GM18873 (cell line): ENCODE measurements at regions not wholly inside any gene's neighbourhood (a gene's known extent, or its start where the extent isn't known, plus 50 kb on each side); places are given as distances from the start of the nearest gene placed in this dataset.
"Not testable (repeated sequence)": the region's sequence is repeated elsewhere in the genome, so short reads cannot be mapped to it uniquely, and the experiment has no call there.

Experiments used
- ATAC-seq: cut with Tn5 transposase; IDR thresholded peaks from one replicate; pipeline ENCODE4 v1.9.1; 2021; ENCODE audit warnings: mild to moderate bottlenecking, moderate library complexity, moderate number of reproducible peaks; ENCODE audit not compliant: unreplicated experiment, low FRiP score

DNA sequence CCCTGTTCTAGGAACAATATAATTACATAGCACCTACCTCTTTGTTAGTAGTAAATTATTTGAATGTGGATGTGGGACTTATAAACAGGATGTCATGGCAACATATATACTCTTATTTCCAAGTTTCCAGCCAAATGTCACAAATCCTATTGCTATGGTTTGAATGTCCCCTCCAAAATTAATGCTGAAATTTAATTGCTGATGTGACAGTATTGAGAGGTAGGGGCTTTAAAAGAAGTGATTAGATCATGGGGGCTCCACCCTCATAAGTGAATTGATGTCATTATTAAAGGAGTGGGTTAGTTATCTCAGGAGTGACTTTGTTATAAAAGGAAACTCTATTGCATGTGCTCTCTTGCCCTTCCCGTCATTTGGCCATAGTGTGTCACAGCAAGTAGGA lies 164.2 kb upstream of the ATF7IP start:
- ATAC-seq: no peak

DNA sequence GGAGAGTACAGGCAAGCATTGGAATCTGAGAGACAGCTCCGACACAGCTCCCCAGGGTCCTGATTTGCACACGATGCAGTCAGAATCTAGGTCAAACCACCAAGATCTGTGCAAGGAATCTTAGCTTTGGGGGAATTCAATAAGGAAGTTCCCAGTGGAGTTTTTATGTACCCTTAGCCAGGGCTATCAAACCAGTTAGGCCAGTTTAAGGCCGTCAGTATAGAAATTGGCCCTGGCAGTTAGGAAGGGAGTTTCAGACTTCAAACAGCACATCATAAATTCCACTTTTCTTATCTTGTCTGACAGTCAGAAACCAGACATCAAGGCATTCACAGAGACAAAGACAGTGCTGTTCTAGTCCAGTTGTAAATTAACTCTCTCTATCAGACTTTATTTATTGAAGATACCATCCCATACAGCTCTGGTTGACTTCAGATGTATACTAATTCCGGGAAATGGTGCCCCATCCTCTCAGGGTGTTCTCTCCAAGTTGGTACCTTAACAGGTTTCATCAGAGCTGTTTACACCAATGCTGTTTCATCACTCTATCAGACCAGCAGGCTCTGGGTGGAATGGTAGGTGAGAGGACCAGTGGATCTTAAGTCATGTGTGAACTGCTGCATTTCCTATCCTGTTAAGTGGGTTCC lies 157.5 kb upstream of the ATF7IP start:
- ATAC-seq: no peak

DNA sequence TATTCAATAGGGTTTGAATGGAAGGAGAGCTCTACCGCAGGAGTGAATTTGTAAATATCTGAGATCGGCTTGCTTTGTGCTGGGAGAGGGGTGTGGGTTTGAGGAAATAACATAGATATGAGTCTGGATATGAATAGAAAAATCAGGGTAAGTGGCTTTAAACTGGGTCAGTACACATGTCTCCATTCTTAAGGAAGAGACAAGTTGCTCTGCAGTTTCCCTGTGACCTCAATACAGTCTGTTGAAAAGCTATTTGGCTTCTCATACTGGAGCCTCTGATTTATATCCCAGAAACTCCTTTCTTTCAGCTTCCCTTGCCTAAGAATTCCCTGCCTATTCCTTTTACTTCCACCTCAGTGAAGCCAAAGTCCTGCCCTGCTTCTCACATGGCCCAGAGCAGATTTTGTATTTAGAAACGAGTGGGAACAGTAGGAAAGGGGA lies 153.5 kb upstream of the ATF7IP start:
- ATAC-seq: no peak

DNA sequence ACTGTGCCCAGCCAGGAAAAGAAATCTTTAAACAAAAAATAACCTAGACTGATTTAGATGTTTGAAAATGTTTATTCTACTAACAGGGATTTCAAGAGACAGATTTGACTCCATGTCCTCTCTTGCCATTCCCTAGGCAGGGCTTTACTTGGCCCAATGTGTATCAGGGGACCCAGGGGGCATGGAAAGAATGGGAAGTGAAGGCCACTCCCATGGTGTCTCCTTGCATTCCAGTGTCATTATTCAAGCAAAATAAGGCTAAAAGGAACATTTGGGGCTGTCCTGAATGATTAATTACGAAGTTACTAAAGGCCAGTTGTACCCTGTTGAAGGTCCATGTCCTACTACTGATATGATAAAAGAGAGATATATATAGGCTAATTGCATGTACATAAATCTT lies 151.9 kb upstream of the ATF7IP start:
- no peak for ATAC-seq

DNA sequence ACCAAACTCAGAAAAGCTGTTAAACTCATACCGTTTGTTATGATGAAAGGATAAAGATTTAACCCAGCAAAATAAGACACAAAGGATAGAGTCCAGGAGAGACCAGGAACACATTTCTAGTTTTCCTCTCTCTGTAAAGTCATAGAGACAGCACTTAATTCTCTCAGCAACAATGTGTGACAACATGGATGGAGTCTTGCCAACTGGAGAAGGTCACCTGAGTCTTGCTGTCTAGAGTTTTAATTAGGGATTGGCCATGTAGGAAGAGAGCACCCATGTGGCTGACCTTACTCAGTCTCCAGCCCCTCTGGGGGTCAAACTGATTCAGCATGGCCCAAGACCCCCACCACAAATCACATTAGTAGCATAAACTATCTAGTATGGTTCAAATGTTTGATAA lies 151.0 kb upstream of the ATF7IP start:
- ATAC-seq: no peak

DNA sequence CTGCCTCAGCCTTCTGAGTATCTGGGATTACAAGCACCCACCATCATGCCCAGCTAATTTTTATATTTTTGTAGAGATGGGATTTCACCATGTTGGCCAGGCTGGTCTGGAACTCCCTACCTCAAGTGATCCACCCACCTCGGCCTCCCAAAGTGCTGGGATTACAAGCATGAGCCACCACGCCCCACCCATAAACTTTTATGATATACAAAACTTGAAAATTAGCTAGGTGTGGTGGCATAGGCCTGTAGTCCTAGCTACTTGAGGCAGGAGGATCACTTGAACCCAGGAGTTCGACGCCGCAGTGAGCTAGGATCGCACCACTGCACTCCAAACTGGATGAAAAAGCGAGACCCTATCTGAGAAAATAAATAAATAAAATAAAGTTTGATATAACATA lies 149.5 kb upstream of the ATF7IP start:
- ATAC-seq: not testable (repeated sequence)

DNA sequence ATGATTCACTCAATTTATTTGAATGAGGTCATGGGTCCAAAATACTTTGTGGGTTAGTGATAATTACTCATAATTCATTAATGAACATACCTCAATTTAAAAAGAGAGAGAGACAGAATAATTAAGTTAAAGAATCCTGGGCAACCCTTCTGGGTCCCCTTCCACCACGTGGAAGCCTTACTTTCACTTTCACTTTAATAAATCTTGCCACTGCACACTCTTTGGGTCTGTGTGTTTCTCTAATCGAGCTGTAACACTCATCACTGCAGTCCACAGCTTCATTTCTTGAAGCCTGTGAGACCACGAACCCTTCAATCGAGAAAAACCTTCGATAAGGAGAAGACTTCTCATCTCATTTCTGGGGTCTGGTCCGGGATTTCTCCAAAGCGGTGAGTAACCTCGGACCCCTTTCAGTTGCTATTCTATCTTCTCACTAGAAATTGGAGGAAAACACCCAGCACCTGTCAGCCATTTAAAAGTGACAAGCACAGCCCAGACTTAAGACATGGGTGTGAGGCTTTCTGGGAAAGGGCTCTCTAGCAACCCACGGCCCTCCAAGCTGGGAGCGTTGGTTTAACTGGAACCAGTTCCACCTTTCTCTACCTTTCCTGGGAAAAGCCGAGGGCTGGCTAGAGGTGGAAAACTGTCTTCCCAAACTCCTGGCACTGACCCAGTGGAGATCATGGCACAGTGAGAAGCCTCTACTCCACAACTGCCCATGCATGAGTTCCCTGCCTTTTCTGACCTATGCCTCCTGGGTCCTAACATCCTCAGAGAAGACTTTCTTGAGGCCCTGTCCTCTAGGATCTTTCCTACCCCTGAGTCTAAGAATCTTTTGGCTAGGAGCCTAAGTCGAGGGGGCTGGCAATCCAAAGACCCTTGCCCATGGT lies 148.8 kb upstream of the ATF7IP start:
- ATAC-seq: no peak

DNA sequence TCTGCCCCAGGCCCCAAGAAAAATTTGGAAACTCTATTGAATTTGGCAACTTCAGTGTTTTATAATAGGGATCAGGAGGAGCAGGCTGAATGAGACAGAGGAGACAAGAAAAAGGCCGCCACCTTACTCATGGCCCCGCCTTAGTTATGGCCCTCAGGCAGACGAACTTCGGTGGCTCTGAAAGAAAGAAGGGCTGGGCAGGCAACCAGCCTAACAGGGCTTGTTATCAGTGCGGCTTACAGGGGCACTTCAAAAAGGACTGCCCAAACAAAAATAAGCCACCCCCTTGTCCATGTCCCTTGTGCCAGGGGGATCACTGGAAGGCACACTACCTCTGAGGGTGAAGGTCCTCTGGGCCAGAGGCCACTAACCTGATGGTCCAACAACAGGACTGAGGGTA lies 146.3 kb upstream of the ATF7IP start:
- no peak for ATAC-seq

DNA sequence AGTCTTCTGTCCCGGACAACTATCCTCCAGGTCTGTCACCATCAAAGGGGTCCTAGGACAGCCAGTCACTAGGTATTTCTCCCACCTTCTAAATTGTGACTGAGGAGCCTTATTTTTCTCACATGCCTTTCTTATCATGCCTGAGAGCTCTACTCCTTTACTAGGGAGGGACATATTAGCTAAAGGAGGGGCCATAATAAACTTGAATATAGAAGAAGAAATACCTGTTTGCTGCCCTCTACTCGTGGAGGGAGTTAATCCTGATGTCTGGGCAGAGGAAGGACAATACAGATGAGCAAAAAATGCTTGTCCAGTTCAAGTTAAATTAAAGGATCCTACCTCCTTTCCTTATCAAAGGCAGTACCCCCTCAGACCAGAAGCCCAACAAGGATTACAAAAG lies 145.8 kb upstream of the ATF7IP start:
- not testable (repeated sequence) for ATAC-seq

DNA sequence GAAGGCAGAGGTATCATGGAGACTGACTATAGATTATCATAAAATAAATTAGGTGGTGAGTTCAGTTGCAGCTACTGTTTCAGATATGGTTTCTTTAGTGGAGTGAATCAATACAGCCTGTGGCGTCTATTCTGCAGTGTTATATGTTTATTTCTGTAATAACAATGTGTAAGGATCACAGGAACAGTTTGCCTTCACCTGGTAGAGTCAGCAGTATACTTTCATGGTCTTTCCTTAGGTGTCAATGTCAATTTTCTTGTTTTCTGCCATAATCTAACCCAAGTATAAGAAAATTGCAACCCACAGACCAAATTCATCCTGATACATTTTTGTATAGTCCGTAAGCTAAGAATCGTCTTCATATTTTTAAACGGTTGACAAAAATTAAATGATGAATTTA lies 140.4 kb upstream of the ATF7IP start:
- no peak for ATAC-seq

DNA sequence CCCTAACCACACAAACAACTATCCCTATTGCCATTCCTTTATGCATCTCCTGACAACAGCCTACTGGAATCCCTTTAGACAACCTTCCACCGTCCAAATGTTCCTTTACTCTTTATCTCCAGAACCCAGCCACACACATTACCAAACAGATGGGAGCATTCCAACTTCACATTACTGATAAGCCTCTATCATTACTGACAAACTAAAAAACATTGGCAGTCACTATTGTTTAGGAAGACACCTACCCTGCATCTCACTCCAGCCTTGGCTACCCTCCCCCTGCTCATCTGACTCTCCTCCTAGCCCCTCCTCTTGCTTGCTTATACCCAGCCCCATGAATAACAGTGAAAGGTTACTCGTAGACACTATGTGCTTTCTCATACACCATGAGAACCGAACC lies 130.3 kb upstream of the ATF7IP start:
- ATAC-seq: not testable (repeated sequence)

DNA sequence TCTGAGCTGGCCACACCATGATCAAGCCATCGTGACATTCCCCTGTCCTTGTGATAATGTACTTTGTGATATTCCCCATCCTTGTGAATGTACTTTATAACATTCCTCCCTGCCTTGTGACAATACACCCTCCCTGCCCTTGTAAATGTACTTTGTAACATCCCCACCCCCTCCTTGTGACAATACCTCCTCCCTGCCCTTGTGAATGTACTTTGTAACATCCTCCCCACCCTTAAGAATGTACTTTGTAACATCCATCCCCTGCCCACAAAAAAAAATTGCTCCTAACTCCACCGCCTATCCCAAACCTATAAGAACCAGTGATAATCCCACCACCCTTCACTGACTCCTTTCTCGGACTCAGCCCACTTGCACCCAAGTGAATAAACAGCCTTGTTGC lies 128.8 kb upstream of the ATF7IP start:
- ATAC-seq: not testable (repeated sequence)

DNA sequence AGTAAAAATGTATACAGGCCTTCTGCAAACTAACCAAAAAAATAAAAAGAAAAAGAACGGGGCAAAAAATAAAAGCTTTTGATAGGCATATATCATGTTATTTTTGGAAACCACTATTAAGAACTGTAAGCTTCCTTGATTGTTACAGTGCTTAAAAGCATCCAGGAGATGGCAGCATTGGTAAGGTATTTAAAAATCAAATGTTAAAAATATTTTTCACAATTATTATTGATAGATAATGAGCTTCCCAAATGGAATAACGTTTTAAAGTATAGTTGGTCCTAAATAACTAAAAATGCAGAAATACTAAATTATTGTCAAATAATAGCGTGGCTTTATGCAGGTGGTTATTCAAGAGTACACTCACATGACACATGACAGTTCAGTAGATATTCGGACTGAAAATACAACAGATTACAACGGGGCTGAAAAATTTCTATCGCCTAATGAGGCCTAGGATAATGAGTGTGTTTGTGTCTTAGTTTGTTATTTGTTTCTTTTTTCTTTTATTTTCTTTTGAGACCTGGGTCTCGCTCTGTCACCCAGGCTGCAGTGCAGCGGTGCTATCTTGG lies 127.2 kb upstream of the ATF7IP start:
- no peak for ATAC-seq

DNA sequence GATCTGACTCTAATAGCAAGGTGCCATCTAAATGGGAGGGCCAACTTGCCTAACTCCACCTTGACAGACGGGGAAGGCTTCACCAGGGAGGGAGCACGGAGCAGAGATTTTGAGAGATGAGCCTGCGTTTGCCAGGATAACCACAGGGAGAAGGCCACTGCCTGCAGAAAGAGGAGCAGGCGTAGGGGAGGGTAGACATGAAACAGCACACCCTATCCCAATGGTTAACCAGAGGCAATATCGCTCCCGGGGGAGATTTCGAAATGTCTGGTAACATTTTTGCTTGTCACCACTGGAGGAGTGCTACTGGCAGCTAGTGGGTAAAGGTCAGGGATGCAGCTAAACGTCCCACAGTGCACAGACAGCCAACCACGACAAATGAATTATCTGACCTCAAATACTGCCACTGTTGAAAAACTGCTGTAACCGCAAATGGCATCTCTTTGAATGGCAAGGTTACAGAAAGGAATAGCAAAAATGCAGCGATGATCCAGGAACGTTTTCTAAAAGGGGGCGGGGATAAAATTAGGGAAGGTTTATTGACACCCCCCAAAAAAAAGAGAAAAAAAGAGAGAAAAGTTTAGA lies 126.0 kb upstream of the ATF7IP start:
- ATAC-seq: peak; percentile 69

DNA sequence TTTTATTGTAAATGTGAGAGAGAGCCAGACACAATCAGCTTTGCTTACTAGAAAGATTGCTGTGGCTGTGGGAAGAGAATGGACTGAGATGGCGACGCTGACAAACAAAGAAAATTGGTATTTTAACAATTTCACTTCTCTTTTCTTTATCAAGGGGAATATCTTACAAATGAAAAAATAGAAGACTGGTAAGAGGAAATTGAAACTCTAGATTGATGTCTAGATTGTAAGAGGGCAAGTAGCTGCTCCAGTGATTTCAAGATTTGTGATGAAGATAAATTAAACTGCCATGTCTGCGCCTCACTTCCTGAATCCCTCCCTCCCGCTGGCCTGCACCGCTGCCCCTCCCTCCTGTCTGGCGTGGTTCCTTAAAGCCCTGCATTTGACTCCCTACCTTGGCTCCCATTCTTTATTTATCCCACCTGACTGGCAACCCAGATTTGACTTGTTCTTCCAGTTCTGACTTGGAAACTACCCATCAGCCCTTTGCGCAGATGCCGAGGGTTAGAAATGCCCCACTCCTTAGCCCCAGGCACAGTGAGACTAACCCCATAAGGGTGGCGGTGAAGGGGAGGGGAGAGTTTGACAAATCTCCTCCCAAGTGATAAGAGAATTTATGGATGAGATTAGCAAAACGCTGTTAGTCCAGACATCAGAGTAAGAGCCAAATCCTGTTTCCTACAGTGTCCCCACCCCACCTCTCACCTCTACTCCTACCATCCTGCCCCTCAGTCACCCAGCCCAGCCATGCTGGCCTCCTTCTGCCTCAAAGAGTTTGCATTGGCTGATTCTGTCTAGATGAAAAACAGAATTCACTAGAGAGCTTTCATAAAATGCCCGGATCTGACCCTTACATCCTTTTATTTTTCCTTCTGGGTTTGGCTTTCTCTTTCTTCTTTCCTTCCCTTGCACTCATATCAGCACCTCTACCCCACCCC lies 125.3 kb upstream of the ATF7IP start:
- no peak for ATAC-seq

DNA sequence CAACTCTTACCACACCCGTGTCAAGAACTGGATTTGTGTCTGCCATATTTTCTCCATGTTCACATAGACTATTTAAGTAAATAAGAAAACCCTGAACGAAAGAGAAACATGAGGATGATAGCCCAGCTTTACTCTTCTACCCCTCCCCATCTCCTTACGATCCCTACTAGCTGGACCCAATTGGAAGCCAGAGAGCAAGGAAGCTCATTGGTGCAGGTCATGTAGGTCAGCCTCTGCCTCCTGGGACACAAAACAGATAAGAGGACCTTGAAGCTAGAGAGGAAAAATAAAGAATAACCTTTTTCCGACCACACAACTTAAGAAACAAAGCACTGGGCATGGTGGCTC lies 124.6 kb upstream of the ATF7IP start:
- ATAC-seq: no peak

DNA sequence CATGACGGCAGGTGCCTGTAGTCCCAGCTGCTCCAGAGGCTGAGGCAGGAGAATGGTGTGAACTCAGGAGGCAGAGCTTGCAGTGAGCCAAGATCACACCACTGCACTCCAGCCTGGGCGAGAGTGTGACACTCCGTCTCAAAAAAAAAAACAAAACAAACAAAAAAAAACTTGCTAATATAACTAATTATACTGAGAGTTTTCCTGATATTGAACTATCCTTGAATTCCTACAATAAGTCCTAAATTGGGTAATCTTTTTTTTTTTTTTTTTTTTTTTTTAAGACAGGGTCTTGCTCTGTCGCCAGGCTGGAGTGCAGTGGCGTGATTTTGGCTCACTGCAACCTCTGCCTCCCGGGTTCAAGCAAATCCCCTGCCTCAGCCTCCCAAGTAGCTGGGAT lies 122.7 kb upstream of the ATF7IP start:
- not testable (repeated sequence) for ATAC-seq

DNA sequence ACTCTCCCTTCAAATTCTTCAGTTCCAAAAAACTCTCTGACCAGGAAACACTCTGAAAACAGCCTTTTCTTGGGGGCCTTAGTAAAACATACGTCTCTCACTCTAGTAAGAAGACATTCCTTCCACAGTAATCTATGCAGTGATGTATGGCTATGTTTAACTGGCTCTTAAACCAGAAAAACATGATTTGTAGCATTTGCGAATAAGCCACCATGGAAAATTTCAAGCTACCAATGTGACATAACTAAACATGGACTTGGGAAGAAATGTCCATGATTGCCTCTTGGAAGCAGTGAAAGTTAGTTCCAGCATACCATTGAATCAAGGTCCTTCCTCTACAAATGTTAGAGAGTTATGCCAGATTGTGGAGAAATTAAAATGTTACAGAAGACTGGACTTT lies 121.5 kb upstream of the ATF7IP start:
- ATAC-seq: no peak

DNA sequence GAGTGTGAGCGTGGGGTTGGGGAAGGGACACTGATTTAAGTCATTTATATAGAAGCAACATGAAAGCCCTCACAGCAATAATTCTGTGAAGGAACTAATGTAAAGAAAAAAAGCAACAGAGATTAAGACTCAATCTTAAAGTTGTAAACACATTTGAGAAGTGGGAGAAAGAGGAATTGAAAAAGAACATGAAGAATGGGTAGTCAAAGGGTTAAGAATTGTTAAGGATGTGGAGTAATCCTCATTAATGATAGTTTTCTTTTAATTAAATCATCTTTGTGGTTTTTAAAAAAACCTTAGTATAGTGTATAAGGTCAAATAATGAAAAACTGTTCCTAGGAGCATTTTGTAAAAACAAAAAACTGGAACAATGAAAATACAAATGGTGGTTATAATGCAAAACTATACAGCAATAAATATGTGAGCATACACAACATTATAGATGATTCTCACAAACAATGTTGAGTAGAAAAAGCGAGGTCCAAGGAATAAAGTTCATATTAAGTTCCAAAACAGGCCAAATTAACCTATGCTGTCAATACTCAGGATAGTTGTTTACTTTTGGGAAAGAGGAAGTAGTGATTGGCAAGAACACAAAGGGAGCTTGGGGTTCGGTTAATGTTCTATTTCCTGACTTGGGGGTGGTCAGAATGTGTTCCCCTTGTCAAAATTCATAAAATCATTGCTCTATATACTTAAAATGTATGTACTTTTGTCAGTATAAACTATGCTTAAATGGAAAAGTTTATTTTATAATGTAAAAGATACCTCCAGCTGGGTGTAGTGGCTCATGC lies 120.4 kb upstream of the ATF7IP start:
- no peak for ATAC-seq
